Nephron progenitor cell (in vitro differentiated cells): ENCODE measurements at regions not wholly inside any gene's neighbourhood (a gene's known extent, or its start where the extent isn't known, plus 50 kb on each side); places are given as distances from the start of the nearest gene placed in this dataset.

Experiments used
- DNase-seq: peaks from one replicate; pipeline ENCODE4 v3.0.0; 2021
- H3K27ac Mint-ChIP-seq: 2 replicates; pipeline ENCODE4 v1.8.0; 2021; ENCODE audit warnings: mild to moderate bottlenecking, moderate library complexity, mixed read lengths
- H3K27me3 Mint-ChIP-seq: 2 replicates; pipeline ENCODE4 v1.8.0; 2021; ENCODE audit warnings: mild to moderate bottlenecking, low read depth, mixed read lengths; ENCODE audit not compliant: poor library complexity
- H3K36me3 Mint-ChIP-seq: 2 replicates; pipeline ENCODE4 v1.8.0; 2021; ENCODE audit warnings: low read depth, mixed read lengths
- H3K4me1 Mint-ChIP-seq: 2 replicates; pipeline ENCODE4 v1.8.0; 2021; ENCODE audit warnings: mixed read lengths
- H3K4me3 Mint-ChIP-seq: 2 replicates; pipeline ENCODE4 v1.8.0; 2021; ENCODE audit warnings: mild to moderate bottlenecking, moderate library complexity, mixed read lengths
- H3K9me3 Mint-ChIP-seq: 2 replicates; pipeline ENCODE4 v1.8.0; 2021; ENCODE audit warnings: mild to moderate bottlenecking, moderate library complexity, mixed read lengths
- CTCF ChIP-seq: fragments of 200-600 bp; sonication (generic); IDR thresholded peaks from 2 replicates; pipeline ENCODE4 v1.5.0; 2021; ENCODE audit warnings: antibody characterized with exemption

DNA sequence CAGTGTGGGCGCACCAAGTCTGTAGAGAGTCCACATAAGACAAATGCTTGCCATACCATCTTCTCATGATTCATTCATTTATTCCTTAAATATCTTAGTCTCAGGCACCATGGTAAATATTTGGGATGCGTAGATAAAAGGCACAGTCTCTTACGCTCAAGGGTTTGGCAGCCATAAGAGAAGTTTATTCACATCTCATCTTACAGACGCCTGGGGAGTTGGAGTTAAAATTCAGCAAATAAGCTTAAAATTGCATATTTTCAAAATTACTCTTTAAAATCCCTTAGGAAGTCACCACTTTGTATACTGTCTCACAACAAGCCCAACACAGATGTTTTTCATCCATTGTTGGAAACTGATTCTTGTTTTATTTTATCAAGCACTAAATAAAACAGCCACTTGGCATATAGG is 363.3 kb downstream of the KIF16B start:
- no peak overlapping the region for H3K27ac Mint-ChIP-seq
- no peak overlapping the region for H3K4me3 Mint-ChIP-seq
- DNase-seq: no peak
- H3K36me3 Mint-ChIP-seq: no peaks in the 10 kb centered on the region
- H3K27me3 Mint-ChIP-seq: peaks cover 14% of the 10 kb centered on the region
- no peaks in the 10 kb centered on the region for H3K9me3 Mint-ChIP-seq
- no peaks in the 10 kb centered on the region for H3K4me1 Mint-ChIP-seq
- no peak for TF ChIP-seq CTCF

GRCh38 chr20:16209357-16209756 is 363.9 kb downstream of the KIF16B start:
- peaks cover 14% of the 10 kb centered on the region for H3K27me3 Mint-ChIP-seq
- H3K4me3 Mint-ChIP-seq: no peak overlapping the region
- H3K27ac Mint-ChIP-seq: no peak overlapping the region
- no peak for TF ChIP-seq CTCF
- H3K9me3 Mint-ChIP-seq: no peaks in the 10 kb centered on the region
- no peak for DNase-seq
- no peaks in the 10 kb centered on the region for H3K36me3 Mint-ChIP-seq
- H3K4me1 Mint-ChIP-seq: no peaks in the 10 kb centered on the region

- Mint-ChIP-seq H3K9me3 (no peaks in the 10 kb centered on the region), H3K36me3 (no peaks in the 10 kb centered on the region), H3K4me3 (no peak overlapping the region), H3K4me1 (no peaks in the 10 kb centered on the region), H3K27ac (no peak overlapping the region), H3K27me3 (peaks cover 14% of the 10 kb centered on the region)
- DNase-seq: no peak
- TF ChIP-seq CTCF: no peak
Observed at GRCh38 chr20:16208443-16208842, 364.8 kb downstream of the KIF16B start.

GRCh38 chr20:16206817-16207216 is 366.4 kb downstream of the KIF16B start:
- DNase-seq: no peak
- no peak for TF ChIP-seq CTCF
- peaks cover 1% of the 10 kb centered on the region for H3K9me3 Mint-ChIP-seq
- no peak overlapping the region for H3K27ac Mint-ChIP-seq
- H3K4me1 Mint-ChIP-seq: no peaks in the 10 kb centered on the region
- no peak overlapping the region for H3K4me3 Mint-ChIP-seq
- no peaks in the 10 kb centered on the region for H3K36me3 Mint-ChIP-seq
- H3K27me3 Mint-ChIP-seq: peaks cover 12% of the 10 kb centered on the region

DNA sequence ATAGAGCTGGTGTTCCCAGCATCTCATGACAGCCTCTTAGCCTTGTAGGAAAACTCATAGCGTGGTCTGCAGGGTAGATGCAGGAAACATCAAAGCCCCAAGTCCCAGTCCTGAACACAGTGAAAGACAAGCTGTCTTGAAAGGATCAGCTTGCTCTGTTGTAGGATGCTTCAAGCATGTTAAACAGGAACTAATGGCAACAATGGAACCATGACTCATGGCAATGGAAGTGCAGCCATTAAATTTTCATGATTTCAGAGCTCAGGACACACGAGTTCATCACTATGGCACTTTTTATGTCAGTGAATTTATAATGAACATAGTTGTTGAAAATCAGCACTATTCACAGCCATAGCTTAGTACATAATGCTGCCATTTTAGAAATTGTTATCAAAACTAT is 367.7 kb downstream of the KIF16B start:
- Mint-ChIP-seq H3K27ac (no peak overlapping the region), H3K4me1 (no peaks in the 10 kb centered on the region), H3K36me3 (peaks cover 4% of the 10 kb centered on the region), H3K27me3 (peaks cover 9% of the 10 kb centered on the region), H3K4me3 (no peak overlapping the region), H3K9me3 (peaks cover 3% of the 10 kb centered on the region)
- DNase-seq: no peak
- TF ChIP-seq CTCF: no peak

- Mint-ChIP-seq H3K27me3 (peaks cover 5% of the 10 kb centered on the region), H3K4me3 (no peak overlapping the region), H3K27ac (no peak overlapping the region), H3K36me3 (peaks cover 4% of the 10 kb centered on the region), H3K4me1 (no peaks in the 10 kb centered on the region), H3K9me3 (peaks cover 6% of the 10 kb centered on the region)
- no peak for TF ChIP-seq CTCF
- DNase-seq: no peak
Observed at GRCh38 chr20:16203096-16203495, 370.2 kb downstream of the KIF16B start.
